Loucy (cell line): ENCODE measurements at regions not wholly inside any gene's neighbourhood (a gene's known extent, or its start where the extent isn't known, plus 50 kb on each side); places are given as distances from the start of the nearest gene placed in this dataset.

Experiments used
- CTCF ChIP-seq: fragments of 200-600 bp; sonication (generic); conservative IDR thresholded peaks from 2 replicates; pipeline ENCODE4 v1.5.1; 2014; ENCODE audit warnings: mild to moderate bottlenecking, antibody characterized with exemption, low read length
- EZH2phosphoT487 ChIP-seq: fragments of 200-600 bp; IDR thresholded peaks from 2 replicates; pipeline ENCODE4 v1.6.1; 2018; ENCODE audit warnings: antibody characterized with exemption, mild to moderate bottlenecking, moderate library complexity, borderline replicate concordance

GRCh38 chr6:119678961-119679360 lies 329.4 kb upstream of the MAN1A1 start:
- TF ChIP-seq CTCF: no peak
- TF ChIP-seq EZH2phosphoT487: no peak
